UCSD-AML1 (cell line): ENCODE measurements at regions not wholly inside any gene's neighbourhood (a gene's known extent, or its start where the extent isn't known, plus 50 kb on each side); places are given as distances from the start of the nearest gene placed in this dataset.

ENCODE experiments used
- DNase-seq: peaks from one replicate; lab custom pipeline; 2025; ENCODE audit not compliant: unreplicated experiment; lab: John Stamatoyannopoulos, UW

GRCh38 chr9:109880276-109881169 lies 100.5 kb downstream of the PALM2AKAP2 start:
- DNase-seq, result peak; percentile 14

- no peak for DNase-seq
Observed at GRCh38 chr9:109883623-109884022, 103.6 kb downstream of the PALM2AKAP2 start.

- DNase-seq, result no peak
Observed at GRCh38 chr9:109886041-109886440, 106.0 kb downstream of the PALM2AKAP2 start.

DNA sequence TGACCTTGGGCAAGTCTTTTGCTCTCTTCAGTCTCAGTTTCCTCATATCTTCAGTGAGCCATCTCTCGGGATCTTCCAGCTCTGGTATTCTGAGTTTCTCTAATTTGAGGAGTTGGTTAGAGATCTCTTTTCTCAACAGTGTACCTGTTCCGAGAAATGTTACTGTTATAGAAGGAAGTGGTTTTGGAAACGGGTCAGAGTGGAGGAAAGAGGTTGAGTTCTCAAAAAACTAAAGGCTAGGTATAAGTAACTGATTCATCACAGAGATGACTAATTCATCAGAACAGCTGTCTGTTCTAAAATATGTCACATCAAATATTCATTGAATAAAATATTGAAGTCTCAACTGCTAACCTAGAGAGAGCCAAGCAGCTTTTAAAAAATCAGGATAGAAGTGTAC lies 106.6 kb downstream of the PALM2AKAP2 start:
- DNase-seq, result no peak

DNA sequence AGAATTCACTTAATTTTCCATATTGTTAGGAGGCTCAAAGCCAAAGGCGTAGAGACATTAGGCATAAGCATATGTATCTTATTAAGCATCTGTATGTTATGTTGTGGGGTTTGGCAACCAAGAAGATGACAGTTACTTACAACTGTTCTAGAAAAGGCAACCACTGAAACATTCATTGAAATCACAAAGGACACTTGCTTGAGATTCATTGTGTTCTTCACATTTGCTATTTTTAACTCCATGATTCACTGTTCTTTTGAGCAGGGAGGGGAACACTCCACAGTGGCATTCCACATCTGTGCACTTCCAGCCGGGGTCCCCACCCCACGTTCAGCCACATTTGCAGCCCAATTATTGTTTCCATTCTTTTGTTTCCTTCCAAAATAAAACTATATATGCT lies 107.1 kb downstream of the PALM2AKAP2 start:
- DNase-seq, result no peak

- no peak for DNase-seq
Observed at GRCh38 chr9:109888695-109889094, 108.7 kb downstream of the PALM2AKAP2 start.

- DNase-seq, result no peak
Observed at GRCh38 chr9:109889456-109889855, 109.5 kb downstream of the PALM2AKAP2 start.

GRCh38 chr9:109893241-109893640 lies 113.2 kb downstream of the PALM2AKAP2 start:
- no peak for DNase-seq

- DNase-seq, result no peak
Observed at GRCh38 chr9:109894473-109894872, 114.5 kb downstream of the PALM2AKAP2 start.

- DNase-seq, result no peak
Observed at GRCh38 chr9:109894921-109895758, 115.1 kb downstream of the PALM2AKAP2 start.

- DNase-seq, result no peak
Observed at GRCh38 chr9:109901201-109901600, 121.2 kb downstream of the PALM2AKAP2 start.

GRCh38 chr9:109903515-109904138 lies 123.6 kb downstream of the PALM2AKAP2 start:
- DNase-seq, result peak; percentile 30

GRCh38 chr9:109904666-109905065 lies 124.7 kb downstream of the PALM2AKAP2 start:
- DNase-seq, result no peak

- DNase-seq, result no peak
Observed at GRCh38 chr9:109905472-109905871, 125.5 kb downstream of the PALM2AKAP2 start.

GRCh38 chr9:109906766-109907382 lies 126.9 kb downstream of the PALM2AKAP2 start:
- no peak for DNase-seq

- DNase-seq, result peak; percentile 25
Observed at GRCh38 chr9:109907400-109907799, 127.4 kb downstream of the PALM2AKAP2 start.

GRCh38 chr9:109907810-109908458 lies 127.9 kb downstream of the PALM2AKAP2 start:
- DNase-seq, result no peak

DNA sequence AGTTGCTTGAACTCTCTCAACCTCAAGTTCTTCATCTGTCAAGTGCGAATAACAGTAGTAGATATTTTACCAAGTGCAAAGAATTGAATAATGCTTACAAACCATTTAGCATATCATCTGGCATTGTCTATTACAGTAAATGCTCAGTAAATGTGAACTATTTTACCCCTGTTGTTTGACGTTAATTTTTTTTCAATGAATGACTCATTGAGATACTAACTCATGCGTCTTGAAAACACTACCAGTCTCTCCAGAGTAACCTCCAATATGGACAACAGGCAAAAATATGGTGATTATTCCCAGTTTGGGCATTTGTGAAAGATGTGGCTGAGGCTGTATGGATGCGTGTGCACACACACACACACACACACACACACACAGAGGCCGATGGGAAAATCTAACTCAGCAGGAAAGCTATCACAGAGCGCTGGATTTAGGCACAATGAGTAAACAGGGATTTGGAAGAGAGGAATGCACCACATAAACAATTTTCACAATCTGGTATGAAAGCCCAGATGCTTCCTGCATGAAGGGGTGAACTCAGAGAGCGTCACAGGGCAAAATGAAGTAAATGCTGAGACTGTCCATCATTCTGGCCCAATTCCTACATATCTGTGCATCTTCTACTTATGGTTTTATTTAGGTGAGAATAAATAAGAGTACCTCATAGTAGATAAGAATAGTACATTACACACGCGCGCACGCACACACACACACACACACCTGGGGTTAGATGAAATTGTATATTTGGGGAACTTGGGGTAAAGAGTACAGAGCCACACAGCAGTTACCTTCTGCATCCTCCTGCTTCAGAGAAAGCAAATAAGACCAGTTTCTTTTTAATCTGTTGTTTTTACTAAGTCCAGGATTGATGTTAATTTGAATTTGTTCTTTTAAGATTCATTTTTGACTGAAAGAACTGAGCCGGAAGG lies 128.7 kb downstream of the PALM2AKAP2 start:
- DNase-seq, result no peak
